Pons (tissue), 1 donor: ENCODE measurements at regions not wholly inside any gene's neighbourhood (a gene's known extent, or its start where the extent isn't known, plus 50 kb on each side); places are given as distances from the start of the nearest gene placed in this dataset.

ENCODE experiments used
- DNase-seq: peaks from one replicate; pipeline ENCODE4 v3.0.0-alpha.2; 2016; ENCODE audit warnings: low spot score

- DNase-seq, result no peak
These were observed 133.3 kb downstream of the MGAT5B start for GRCh38 chr17:77001487-77001886.

GRCh38 chr17:77002103-77003045, 134.2 kb downstream of the MGAT5B start:
- no peak for DNase-seq

GRCh38 chr17:77003699-77004098, 135.5 kb downstream of the MGAT5B start:
- no peak for DNase-seq

- DNase-seq, result no peak
These were observed 133.7 kb upstream of the SEC14L1 start for GRCh38 chr17:77006971-77007649.

- DNase-seq, result no peak
These were observed 130.9 kb upstream of the SEC14L1 start for GRCh38 chr17:77009877-77010276.

- DNase-seq, result no peak
These were observed 130.1 kb upstream of the SEC14L1 start for GRCh38 chr17:77010667-77011066.

GRCh38 chr17:77011173-77012011, 129.4 kb upstream of the SEC14L1 start:
- peak; percentile 6 for DNase-seq

GRCh38 chr17:77018504-77018903, 122.3 kb upstream of the SEC14L1 start:
- DNase-seq, result no peak

- DNase-seq, result no peak
These were observed 120.8 kb upstream of the SEC14L1 start for GRCh38 chr17:77019893-77020379.

- DNase-seq, result no peak
These were observed 119.8 kb upstream of the SEC14L1 start for GRCh38 chr17:77020973-77021372.

- DNase-seq, result no peak
These were observed 118.0 kb upstream of the SEC14L1 start for GRCh38 chr17:77022766-77023165.

GRCh38 chr17:77025781-77026180, 115.0 kb upstream of the SEC14L1 start:
- DNase-seq, result no peak

GRCh38 chr17:77027271-77027889, 113.4 kb upstream of the SEC14L1 start:
- DNase-seq, result no peak

GRCh38 chr17:77028900-77029299, 111.9 kb upstream of the SEC14L1 start:
- no peak for DNase-seq

- no peak for DNase-seq
These were observed 107.8 kb upstream of the SEC14L1 start for GRCh38 chr17:77032929-77033328.

GRCh38 chr17:77033892-77034404, 106.8 kb upstream of the SEC14L1 start:
- DNase-seq, result no peak

GRCh38 chr17:77034677-77035424, 105.9 kb upstream of the SEC14L1 start:
- DNase-seq, result no peak

- no peak for DNase-seq
These were observed 105.2 kb upstream of the SEC14L1 start for GRCh38 chr17:77035526-77035925.

- DNase-seq, result no peak
These were observed 104.5 kb upstream of the SEC14L1 start for GRCh38 chr17:77036136-77036840.

- DNase-seq, result no peak
These were observed 103.9 kb upstream of the SEC14L1 start for GRCh38 chr17:77036841-77037381.
